HEK293 (cell line): ENCODE measurements at regions not wholly inside any gene's neighbourhood (a gene's known extent, or its start where the extent isn't known, plus 50 kb on each side); places are given as distances from the start of the nearest gene placed in this dataset.

Source experiments
- CTCF ChIP-seq: fragments of 450-650 bp; formaldehyde crosslinking; IDR thresholded peaks from 2 replicates; pipeline ENCODE4 v1.5.1; 2016; ENCODE audit warnings: missing biosample characterization, missing genetic modification characterization
- GLIS1 ChIP-seq: fragments of 450-650 bp; formaldehyde crosslinking; IDR thresholded peaks from 2 replicates; pipeline ENCODE4 v1.5.1; 2016; ENCODE audit warnings: missing biosample characterization, missing genetic modification characterization
- KLF16 ChIP-seq: fragments of 450-650 bp; formaldehyde crosslinking; IDR thresholded peaks from 2 replicates; pipeline ENCODE4 v1.5.1; 2017; ENCODE audit warnings: missing biosample characterization, missing genetic modification characterization
- MYNN ChIP-seq: fragments of 450-650 bp; formaldehyde crosslinking; IDR thresholded peaks from 2 replicates; pipeline ENCODE4 v1.5.1; 2016; ENCODE audit warnings: missing biosample characterization, missing genetic modification characterization, borderline replicate concordance
- REST ChIP-seq: fragments of 450-650 bp; formaldehyde crosslinking; IDR thresholded peaks from 2 replicates; pipeline ENCODE4 v1.5.1; 2016; ENCODE audit warnings: missing biosample characterization, missing genetic modification characterization
- ZEB2 ChIP-seq: fragments of 450-650 bp; formaldehyde crosslinking; IDR thresholded peaks from 2 replicates; pipeline ENCODE4 v1.5.1; 2016; ENCODE audit warnings: missing biosample characterization, missing genetic modification characterization
- ZNF155 ChIP-seq: fragments of 450-650 bp; formaldehyde crosslinking; IDR thresholded peaks from 2 replicates; pipeline ENCODE4 v1.5.1; 2016; ENCODE audit warnings: missing biosample characterization, missing genetic modification characterization
- ZNF174 ChIP-seq: fragments of 450-650 bp; formaldehyde crosslinking; IDR thresholded peaks from 2 replicates; pipeline ENCODE4 v1.5.0; 2017; ENCODE audit warnings: missing biosample characterization, mild to moderate bottlenecking, missing genetic modification characterization
- ZNF274 ChIP-seq, 2 experiments: fragments of 200-500 bp in 1 of 2; fragments of 450-650 bp in 1 of 2; sonication (Bioruptor generic) in 1 of 2; formaldehyde crosslinking in 1 of 2; IDR thresholded peaks; 2 replicates each; pipeline versions ENCODE4 v1.5.1 to v1.6.1; 2014 to 2016; ENCODE audit warnings: borderline replicate concordance in 1 of 2, inconsistent platforms in 1 of 2, low read length in 1 of 2, missing biosample characterization in 1 of 2, missing genetic modification characterization in 1 of 2
- ZNF76 ChIP-seq: fragments of 450-650 bp; formaldehyde crosslinking; IDR thresholded peaks from 2 replicates; pipeline ENCODE4; 2016; ENCODE audit warnings: low read depth, missing biosample characterization, missing genetic modification characterization, borderline replicate concordance
- ZNF777 ChIP-seq: fragments of 450-650 bp; formaldehyde crosslinking; IDR thresholded peaks from 2 replicates; pipeline ENCODE4 v1.5.1; 2017; ENCODE audit warnings: missing biosample characterization, missing genetic modification characterization, borderline replicate concordance
- TF ChIP-seq, protein P1 (sequence below): sonication (generic); formaldehyde crosslinking; IDR thresholded peaks from 2 replicates; pipeline ENCODE4 v1.8.1; 2022; ENCODE audit warnings: mild to moderate bottlenecking, moderate library complexity, missing genetic modification reagents

DNA sequence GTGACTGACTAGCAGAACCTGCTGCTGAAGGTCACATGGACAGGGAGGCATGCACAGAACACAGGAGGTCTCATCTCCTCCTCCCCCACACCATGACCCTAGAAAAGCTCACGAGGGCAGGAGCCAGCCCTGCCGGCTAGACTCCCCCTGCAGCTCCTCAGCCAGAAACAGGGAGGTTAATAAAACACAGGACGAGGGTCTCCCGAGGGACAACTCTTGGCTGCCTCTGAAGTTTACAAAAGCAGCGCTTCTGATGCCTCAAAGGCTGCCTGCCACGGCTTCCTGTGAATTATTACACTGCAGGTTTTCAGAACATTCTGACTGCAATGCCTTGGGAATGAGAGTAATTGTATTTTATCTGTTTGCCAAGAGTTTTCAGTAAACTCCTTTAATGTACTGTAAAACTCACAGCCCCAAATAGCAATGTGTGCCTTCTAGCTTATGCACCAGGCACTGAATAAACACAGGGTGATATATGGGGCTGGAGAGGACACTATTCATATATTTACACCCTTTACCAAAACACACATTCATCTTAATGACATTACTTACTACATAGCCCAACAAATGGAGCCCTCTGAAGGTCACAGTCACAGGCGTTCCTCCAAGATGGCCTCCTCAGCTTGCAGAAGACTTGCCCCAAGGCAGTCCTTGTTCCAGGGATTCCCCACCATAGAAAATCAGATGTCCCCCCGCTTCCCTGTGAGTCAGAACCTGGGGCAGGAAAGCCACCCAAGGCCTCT lies 83.7 kb downstream of the C5orf15 start:
- TF ChIP-seq MYNN (tag by site-specific recombination) (no peak), ZNF76 (tag by site-specific recombination) (no peak), KLF16 (no peak), REST (tag by site-specific recombination) (no peak), CTCF (no peak), GLIS1 (tag by site-specific recombination) (peak; percentile 79), ZNF777 (tag by site-specific recombination) (no peak), ZNF174 (tag by site-specific recombination) (no peak), ZNF274 (IDR thresholded peaks at IDR 0.05; ENCODE audit: low read length) (no peak), ZNF274 (tag by site-specific recombination; IDR thresholded peaks at IDR 0.05; ENCODE audit: borderline replicate concordance) (no peak), ZNF155 (no peak), ZEB2 (no peak)
- TF ChIP-seq, protein P1, sequence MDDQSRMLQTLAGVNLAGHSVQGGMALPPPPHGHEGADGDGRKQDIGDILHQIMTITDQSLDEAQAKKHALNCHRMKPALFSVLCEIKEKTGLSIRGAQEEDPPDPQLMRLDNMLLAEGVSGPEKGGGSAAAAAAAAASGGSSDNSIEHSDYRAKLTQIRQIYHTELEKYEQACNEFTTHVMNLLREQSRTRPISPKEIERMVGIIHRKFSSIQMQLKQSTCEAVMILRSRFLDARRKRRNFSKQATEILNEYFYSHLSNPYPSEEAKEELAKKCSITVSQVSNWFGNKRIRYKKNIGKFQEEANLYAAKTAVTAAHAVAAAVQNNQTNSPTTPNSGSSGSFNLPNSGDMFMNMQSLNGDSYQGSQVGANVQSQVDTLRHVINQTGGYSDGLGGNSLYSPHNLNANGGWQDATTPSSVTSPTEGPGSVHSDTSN (CRISPR knock-in tag), result no peak
